HepG2 (cell line): ENCODE measurements at regions not wholly inside any gene's neighbourhood (a gene's known extent, or its start where the extent isn't known, plus 50 kb on each side); places are given as distances from the start of the nearest gene placed in this dataset.

Source experiments
- EP300 ChIP-seq, 3 experiments: sonication (generic) in 1 of 3; formaldehyde crosslinking in 1 of 3; IDR thresholded peaks; 2 replicates each; pipeline versions ENCODE4 v1.5.1 to v1.6.1; 2011 to 2020; ENCODE audit warnings: low read depth in 2 of 3, low read length in 2 of 3, borderline replicate concordance in 1 of 3, improper control_type of control experiment in 1 of 3, mild to moderate bottlenecking in 1 of 3, missing genetic modification reagents in 1 of 3, moderate library complexity in 1 of 3
- NFKBIZ ChIP-seq: IDR thresholded peaks from 2 replicates; pipeline ENCODE4 v1.6.1; 2018; ENCODE audit warnings: missing genetic modification reagents, missing compliant biosample characterization
- POLR2A ChIP-seq, 2 experiments: IDR thresholded peaks; 2 replicates each; pipeline ENCODE4 v1.6.1; 2011; ENCODE audit warnings: low read depth in 2 of 2, low read length in 2 of 2, mild to moderate bottlenecking in 1 of 2, moderate library complexity in 1 of 2; ENCODE audit not compliant: insufficient read depth in 1 of 2
- POLR2AphosphoS5 ChIP-seq: IDR thresholded peaks from 2 replicates; pipeline ENCODE4 v1.6.1; 2012; ENCODE audit warnings: low read depth, low read length
- SETDB1 ChIP-seq: sonication (generic); formaldehyde crosslinking; IDR thresholded peaks from 2 replicates; pipeline ENCODE4 v1.5.1; 2020; ENCODE audit warnings: missing genetic modification reagents, mild to moderate bottlenecking, borderline replicate concordance
- STAT5B ChIP-seq: sonication (generic); formaldehyde crosslinking; IDR thresholded peaks from 2 replicates; pipeline ENCODE4 v1.4.0; 2020; ENCODE audit warnings: missing genetic modification reagents
- TRIM24 ChIP-seq: sonication (generic); formaldehyde crosslinking; IDR thresholded peaks from 2 replicates; pipeline ENCODE4 v1.8.0; 2022; ENCODE audit warnings: mild to moderate bottlenecking, missing genetic modification reagents
- TF ChIP-seq, protein P1 (sequence below): sonication (generic); formaldehyde crosslinking; IDR thresholded peaks from 2 replicates; pipeline ENCODE4 v1.4.0; 2020; ENCODE audit warnings: missing genetic modification reagents, borderline replicate concordance

DNA sequence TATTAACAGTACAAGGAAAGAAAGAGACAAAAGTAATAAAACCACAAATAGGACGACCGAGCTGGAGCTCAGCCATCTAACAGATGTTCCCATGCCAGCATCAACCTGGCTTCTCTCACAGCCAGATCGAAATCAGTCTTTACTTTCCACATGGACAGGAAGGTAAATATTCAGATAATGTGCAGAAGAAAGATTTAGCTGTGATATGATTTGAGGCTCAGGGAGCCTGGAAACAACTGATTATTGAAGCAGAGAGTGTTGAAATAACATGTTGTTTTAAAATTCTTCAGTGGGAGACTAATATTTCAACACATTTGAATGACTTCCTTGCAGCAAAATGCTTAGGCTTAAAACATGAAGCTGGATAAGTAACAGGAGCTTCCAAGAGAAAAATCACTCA is 546.8 kb downstream of the ETS1 start:
- TF ChIP-seq EP300 (IDR thresholded peaks at IDR 0.05; ENCODE audit: low read depth in 2 of 2, low read length in 2 of 2) (no peak), EP300 (CRISPR knock-in tag; IDR thresholded peaks at IDR 0.05; ENCODE audit: borderline replicate concordance) (no peak), NFKBIZ (CRISPR knock-in tag) (no peak), SETDB1 (no peak), STAT5B (CRISPR knock-in tag) (no peak), POLR2AphosphoS5 (no peak), TRIM24 (CRISPR knock-in tag) (no peak), POLR2A (IDR thresholded peaks at IDR 0.05; ENCODE audit: insufficient read depth in 1 of 2, low read depth in 2 of 2, low read length in 2 of 2) (no peak)
- TF ChIP-seq, protein P1, sequence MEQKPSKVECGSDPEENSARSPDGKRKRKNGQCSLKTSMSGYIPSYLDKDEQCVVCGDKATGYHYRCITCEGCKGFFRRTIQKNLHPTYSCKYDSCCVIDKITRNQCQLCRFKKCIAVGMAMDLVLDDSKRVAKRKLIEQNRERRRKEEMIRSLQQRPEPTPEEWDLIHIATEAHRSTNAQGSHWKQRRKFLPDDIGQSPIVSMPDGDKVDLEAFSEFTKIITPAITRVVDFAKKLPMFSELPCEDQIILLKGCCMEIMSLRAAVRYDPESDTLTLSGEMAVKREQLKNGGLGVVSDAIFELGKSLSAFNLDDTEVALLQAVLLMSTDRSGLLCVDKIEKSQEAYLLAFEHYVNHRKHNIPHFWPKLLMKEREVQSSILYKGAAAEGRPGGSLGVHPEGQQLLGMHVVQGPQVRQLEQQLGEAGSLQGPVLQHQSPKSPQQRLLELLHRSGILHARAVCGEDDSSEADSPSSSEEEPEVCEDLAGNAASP (CRISPR knock-in tag): no peak
